Liver (tissue), 8 donors: ENCODE measurements at regions not wholly inside any gene's neighbourhood (a gene's known extent, or its start where the extent isn't known, plus 50 kb on each side); places are given as distances from the start of the nearest gene placed in this dataset.

Experiments used
- DNase-seq: peaks from one replicate; pipeline ENCODE4 v3.0.0-alpha.2; 2017; ENCODE audit warnings: low spot score
- H3K27ac ChIP-seq, 2 donors: one replicate each; pipeline ENCODE4 v1.7.0; 2013; ENCODE audit warnings: inconsistent platforms in 2 of 2, low read length in 2 of 2, control low read depth in 1 of 2, low read depth in 1 of 2, mild to moderate bottlenecking in 1 of 2
- H3K27me3 ChIP-seq, 4 donors: one replicate each; pipeline versions ENCODE4 v1.6.1 to v1.7.0; 2013; ENCODE audit warnings: low read length in 3 of 4, inconsistent platforms in 1 of 4, mild to moderate bottlenecking in 1 of 4, moderate library complexity in 1 of 4; ENCODE audit not compliant: control insufficient read depth in 4 of 4, insufficient read depth in 4 of 4
- H3K36me3 ChIP-seq, 4 donors: one replicate each; pipeline versions ENCODE4 v1.6.1 to v1.7.0; 2013; ENCODE audit warnings: low read length in 3 of 4, mild to moderate bottlenecking in 3 of 4, low read depth in 1 of 4, moderate library complexity in 1 of 4; ENCODE audit not compliant: control insufficient read depth in 4 of 4, insufficient read depth in 3 of 4
- H3K4me1 ChIP-seq, 4 donors: one replicate each; pipeline versions ENCODE4 v1.6.1 to v1.7.0; 2013; ENCODE audit warnings: low read length in 3 of 4, mild to moderate bottlenecking in 3 of 4, moderate library complexity in 1 of 4; ENCODE audit not compliant: control insufficient read depth in 4 of 4, insufficient read depth in 4 of 4
- H3K4me3 ChIP-seq, 3 donors: one replicate each; pipeline versions ENCODE4 v1.6.1 to v1.7.0; 2013; ENCODE audit warnings: low read length in 3 of 3, control low read depth in 1 of 3, low read depth in 1 of 3, mild to moderate bottlenecking in 1 of 3
- H3K9ac ChIP-seq, 2 donors: one replicate each; pipeline ENCODE4 v1.7.0; 2013; ENCODE audit warnings: low read length in 2 of 2, mild to moderate bottlenecking in 2 of 2, moderate library complexity in 2 of 2, control low read depth in 1 of 2, low read depth in 1 of 2
- H3K9me3 ChIP-seq, 4 donors: one replicate each; pipeline versions ENCODE4 v1.6.1 to v1.7.0; 2013; ENCODE audit warnings: low read length in 3 of 4; ENCODE audit not compliant: control insufficient read depth in 4 of 4
- ATF3 ChIP-seq: IDR thresholded peaks from 2 replicates; pipeline ENCODE4 v1.6.1; 2016; ENCODE audit warnings: antibody characterized with exemption
- CTCF ChIP-seq: fragments of 150-350 bp; IDR thresholded peaks from 2 replicates; pipeline ENCODE4 v1.5.1; 2017; ENCODE audit warnings: improper control_type of control experiment, low read depth, low read length; ENCODE audit not compliant: missing input control
- EGR1 ChIP-seq, 2 donors: IDR thresholded peaks; 2 replicates each; pipeline ENCODE4 v1.6.1; 2016 to 2018; ENCODE audit warnings: antibody characterized with exemption in 2 of 2, low read depth in 2 of 2
- FOXA1 ChIP-seq: IDR thresholded peaks from 2 replicates; pipeline ENCODE4 v1.6.1; 2016; ENCODE audit warnings: antibody characterized with exemption
- FOXA2 ChIP-seq: IDR thresholded peaks from 2 replicates; pipeline ENCODE4 v1.6.1; 2016; ENCODE audit warnings: antibody characterized with exemption
- GABPA ChIP-seq, 2 donors: IDR thresholded peaks in 1 of 2; conservative IDR thresholded peaks in 1 of 2; 2 replicates each; pipeline ENCODE4 v1.6.1; 2016; ENCODE audit warnings: antibody characterized with exemption in 2 of 2, mild to moderate bottlenecking in 1 of 2, moderate library complexity in 1 of 2
- HNF4A ChIP-seq, 2 donors: conservative IDR thresholded peaks; 2 replicates each; pipeline ENCODE4 v1.6.1; 2016; ENCODE audit warnings: antibody characterized with exemption in 2 of 2, mild to moderate bottlenecking in 2 of 2
- HNF4G ChIP-seq: IDR thresholded peaks from 2 replicates; pipeline ENCODE4 v1.6.1; 2016; ENCODE audit warnings: antibody characterized with exemption
- JUND ChIP-seq, 2 donors: IDR thresholded peaks; 2 replicates each; pipeline ENCODE4 v1.6.1; 2016; ENCODE audit warnings: antibody characterized with exemption in 2 of 2
- MAX ChIP-seq: IDR thresholded peaks from 2 replicates; pipeline ENCODE4 v1.6.1; 2016; ENCODE audit warnings: antibody characterized with exemption
- NR2F2 ChIP-seq: IDR thresholded peaks from 2 replicates; pipeline ENCODE4 v1.6.1; 2016; ENCODE audit warnings: antibody characterized with exemption
- RAD21 ChIP-seq, 2 donors: IDR thresholded peaks; 2 replicates each; pipeline ENCODE4 v1.6.1; 2016; ENCODE audit warnings: antibody characterized with exemption in 2 of 2, mild to moderate bottlenecking in 2 of 2
- REST ChIP-seq: IDR thresholded peaks from 2 replicates; pipeline ENCODE4 v1.6.1; 2016; ENCODE audit warnings: antibody characterized with exemption, mild to moderate bottlenecking
- RXRA ChIP-seq, 2 donors: IDR thresholded peaks; 2 replicates each; pipeline ENCODE4 v1.6.1; 2017 to 2018; ENCODE audit warnings: antibody characterized with exemption in 2 of 2, mild to moderate bottlenecking in 1 of 2
- SP1 ChIP-seq: IDR thresholded peaks from 2 replicates; pipeline ENCODE4 v1.6.1; 2018; ENCODE audit warnings: antibody characterized with exemption, mild to moderate bottlenecking
- TAF1 ChIP-seq: conservative IDR thresholded peaks from 2 replicates; pipeline ENCODE4 v1.6.1; 2016; ENCODE audit warnings: antibody characterized with exemption, mild to moderate bottlenecking
- YY1 ChIP-seq: IDR thresholded peaks from 2 replicates; pipeline ENCODE4 v1.6.1; 2016; ENCODE audit warnings: antibody characterized with exemption, mild to moderate bottlenecking
- ZBTB33 ChIP-seq: IDR thresholded peaks from 2 replicates; pipeline ENCODE4 v1.6.1; 2016; ENCODE audit warnings: antibody characterized with exemption
- WGBS: extraction: QIAGEN DNeasy Blood & Tissue Kit; methylation state at CpG from one replicate; pipeline ENCODE4 v1.1.7; 2013; 5-methylcytosine and 5-hydroxymethylcytosine counted together
- donor health status: healthy.
- donor health status: healthy.
- donor health status: healthy.
- donor health status: healthy.
- donor health status: healthy.

GRCh38 chr1:157371221-157371620 is 181.1 kb downstream of the FCRL5 start (continued):
- TF ChIP-seq RAD21 (IDR thresholded peaks at IDR 0.05) = no peak

- Histone ChIP-seq H3K27ac (no peak overlapping the region), H3K9me3 (no peaks in the 10 kb centered on the region), H3K27me3 (peaks cover 0 to 2% (median 0%) of the 10 kb centered on the region in 4 donors), H3K4me1 (no peaks in the 10 kb centered on the region), H3K36me3 (no peaks in the 10 kb centered on the region), H3K4me3 (no peak overlapping the region), H3K9ac (no peak overlapping the region)
- 83% methylated on average over 5 of the region's 5 CpGs for WGBS
- no peak for DNase-seq
- TF ChIP-seq EGR1 (IDR thresholded peaks at IDR 0.05; ENCODE audit: low read depth in 2 of 2) (no peak), RXRA (IDR thresholded peaks at IDR 0.05) (no peak), HNF4A (conservative IDR thresholded peaks at IDR 0.05) (no peak), REST (no peak), ZBTB33 (no peak), HNF4G (no peak), CTCF (no peak), MAX (no peak), TAF1 (no peak), JUND (IDR thresholded peaks at IDR 0.05) (no peak), FOXA2 (no peak)
Observed at GRCh38 chr1:157370698-157371097, 181.6 kb downstream of the FCRL5 start.

GRCh38 chr1:157369808-157370521 is 182.3 kb downstream of the FCRL5 start:
- no peaks in the 10 kb centered on the region for H3K9me3 ChIP-seq
- H3K4me3 ChIP-seq = no peak overlapping the region
- H3K27me3 ChIP-seq = peaks cover 0 to 2% (median 0%) of the 10 kb centered on the region in 4 donors
- DNase-seq = peak; percentile 54
- no peak overlapping the region for H3K9ac ChIP-seq
- H3K27ac ChIP-seq = no peak overlapping the region
- WGBS = 2% methylated on average over 6 of the region's 6 CpGs
- H3K36me3 ChIP-seq = no peaks in the 10 kb centered on the region
- no peaks in the 10 kb centered on the region for H3K4me1 ChIP-seq
- TF ChIP-seq FOXA1 (no peak), SP1 (no peak), EGR1 (IDR thresholded peaks at IDR 0.05; ENCODE audit: low read depth in 2 of 2) (no peak), YY1 (no peak), GABPA (IDR thresholded peaks at IDR 0.05 in 1 of 2, conservative IDR thresholded peaks at IDR 0.05 in 1 of 2) (no peak), NR2F2 (no peak), ATF3 (no peak), HNF4G (no peak), MAX (no peak), HNF4A (conservative IDR thresholded peaks at IDR 0.05) (no peak), ZBTB33 (no peak), RAD21 (IDR thresholded peaks at IDR 0.05) (peak; percentile 95 to 97)
